Parathyroid adenoma (tissue), 2 donors: ENCODE measurements at regions not wholly inside any gene's neighbourhood (a gene's known extent, or its start where the extent isn't known, plus 50 kb on each side); places are given as distances from the start of the nearest gene placed in this dataset.

ENCODE experiments used
- H2AFZ ChIP-seq: fragments of 300-600 bp; sonication (generic); one replicate; pipeline ENCODE4 v1.7.0; 2017; ENCODE audit warnings: antibody characterized with exemption, mild to moderate bottlenecking
- H3K27ac ChIP-seq: fragments of 300-600 bp; sonication (generic); one replicate; pipeline ENCODE4 v1.7.0; 2017
- H3K27me3 ChIP-seq: fragments of 300-600 bp; sonication (generic); one replicate; pipeline ENCODE4 v1.7.0; 2017; ENCODE audit warnings: low read length; ENCODE audit not compliant: control insufficient read depth, insufficient read depth
- H3K36me3 ChIP-seq: fragments of 300-600 bp; sonication (generic); one replicate; pipeline ENCODE4 v1.7.0; 2017; ENCODE audit warnings: low read length; ENCODE audit not compliant: control insufficient read depth, insufficient read depth
- H3K4me1 ChIP-seq: fragments of 300-600 bp; sonication (generic); one replicate; pipeline ENCODE4 v1.7.0; 2017; ENCODE audit warnings: control low read depth
- H3K4me2 ChIP-seq: fragments of 300-600 bp; sonication (generic); one replicate; pipeline ENCODE4 v1.7.0; 2017; ENCODE audit warnings: low read length
- H3K4me3 ChIP-seq: fragments of 300-600 bp; sonication (generic); one replicate; pipeline ENCODE4 v1.7.0; 2017; ENCODE audit warnings: low read depth, low read length
- H3K79me2 ChIP-seq: fragments of 300-600 bp; sonication (generic); one replicate; pipeline ENCODE4 v1.7.0; 2017; ENCODE audit warnings: control low read depth
- H3K9ac ChIP-seq: fragments of 300-600 bp; sonication (generic); one replicate; pipeline ENCODE4 v1.7.0; 2017; ENCODE audit warnings: mild to moderate bottlenecking
- H3K9me3 ChIP-seq: fragments of 300-600 bp; sonication (generic); one replicate; pipeline ENCODE4 v1.7.0; 2017; ENCODE audit warnings: low read length; ENCODE audit not compliant: control insufficient read depth
- CTCF ChIP-seq: fragments of 300-600 bp; sonication (generic); IDR thresholded peaks from one replicate; pipeline ENCODE4 v1.7.0; 2017; ENCODE audit warnings: antibody characterized with exemption, mild to moderate bottlenecking
- donor health status: primary hyperparathyroidism.

- no peaks in the 10 kb centered on the region for H3K79me2 ChIP-seq
- H3K9me3 ChIP-seq = no peaks in the 10 kb centered on the region
- H3K27ac ChIP-seq = no peak overlapping the region
- no peak overlapping the region for H2AFZ ChIP-seq
- H3K4me1 ChIP-seq = no peaks in the 10 kb centered on the region
- H3K36me3 ChIP-seq = no peaks in the 10 kb centered on the region
- no peak overlapping the region for H3K4me3 ChIP-seq
- no peak for TF ChIP-seq CTCF
- H3K4me2 ChIP-seq = no peak overlapping the region
- H3K27me3 ChIP-seq = no peaks in the 10 kb centered on the region
- H3K9ac ChIP-seq = no peak overlapping the region
These were observed 124.0 kb upstream of the B3GAT2 start for GRCh38 chr6:71080826-71081225.

GRCh38 chr6:71082033-71082650 lies 125.3 kb upstream of the B3GAT2 start:
- no peak overlapping the region for H3K4me3 ChIP-seq
- no peak overlapping the region for H3K4me2 ChIP-seq
- no peak overlapping the region for H3K9ac ChIP-seq
- no peaks in the 10 kb centered on the region for H3K9me3 ChIP-seq
- H2AFZ ChIP-seq = no peak overlapping the region
- TF ChIP-seq CTCF = no peak
- H3K36me3 ChIP-seq = no peaks in the 10 kb centered on the region
- no peaks in the 10 kb centered on the region for H3K79me2 ChIP-seq
- no peaks in the 10 kb centered on the region for H3K4me1 ChIP-seq
- no peaks in the 10 kb centered on the region for H3K27me3 ChIP-seq
- no peak overlapping the region for H3K27ac ChIP-seq

GRCh38 chr6:71083308-71083820 lies 126.5 kb upstream of the B3GAT2 start:
- H3K36me3 ChIP-seq = no peaks in the 10 kb centered on the region
- no peak overlapping the region for H3K4me3 ChIP-seq
- H3K4me2 ChIP-seq = no peak overlapping the region
- H3K27ac ChIP-seq = no peak overlapping the region
- H3K9me3 ChIP-seq = no peaks in the 10 kb centered on the region
- H2AFZ ChIP-seq = no peak overlapping the region
- H3K79me2 ChIP-seq = no peaks in the 10 kb centered on the region
- no peak overlapping the region for H3K9ac ChIP-seq
- no peak for TF ChIP-seq CTCF
- no peaks in the 10 kb centered on the region for H3K4me1 ChIP-seq
- no peaks in the 10 kb centered on the region for H3K27me3 ChIP-seq

GRCh38 chr6:71088166-71088565 lies 131.3 kb upstream of the B3GAT2 start:
- no peak overlapping the region for H3K27ac ChIP-seq
- no peak overlapping the region for H2AFZ ChIP-seq

More at GRCh38 chr6:71088166-71088565, 131.3 kb upstream of the B3GAT2 start:
- Histone ChIP-seq H3K79me2 (no peaks in the 10 kb centered on the region), H3K4me1 (peaks cover 10% of the 10 kb centered on the region), H3K9me3 (no peaks in the 10 kb centered on the region), H3K36me3 (no peaks in the 10 kb centered on the region), H3K9ac (no peak overlapping the region), H3K27me3 (no peaks in the 10 kb centered on the region), H3K4me3 (no peak overlapping the region), H3K4me2 (no peak overlapping the region)
- TF ChIP-seq CTCF = no peak
